MM.1S (cell line): ENCODE measurements at regions not wholly inside any gene's neighbourhood (a gene's known extent, or its start where the extent isn't known, plus 50 kb on each side); places are given as distances from the start of the nearest gene placed in this dataset.

Source experiments
- CTCF ChIP-seq: fragments of 300-600 bp; sonication (generic); IDR thresholded peaks from 2 replicates; pipeline ENCODE4 v1.5.1; 2016; ENCODE audit warnings: antibody characterized with exemption, low read length, mixed read lengths
- EZH2 ChIP-seq: fragments of 300-600 bp; sonication (generic); optimal IDR thresholded peaks from 2 replicates; pipeline ENCODE3; 2017; ENCODE audit warnings: low read depth, mild to moderate bottlenecking, antibody characterized with exemption, low read length, mixed read lengths
- EZH2phosphoT487 ChIP-seq: fragments of 300-600 bp; sonication (generic); IDR thresholded peaks from 2 replicates; pipeline ENCODE4 v1.6.1; 2018; ENCODE audit warnings: antibody characterized with exemption, low read length

DNA sequence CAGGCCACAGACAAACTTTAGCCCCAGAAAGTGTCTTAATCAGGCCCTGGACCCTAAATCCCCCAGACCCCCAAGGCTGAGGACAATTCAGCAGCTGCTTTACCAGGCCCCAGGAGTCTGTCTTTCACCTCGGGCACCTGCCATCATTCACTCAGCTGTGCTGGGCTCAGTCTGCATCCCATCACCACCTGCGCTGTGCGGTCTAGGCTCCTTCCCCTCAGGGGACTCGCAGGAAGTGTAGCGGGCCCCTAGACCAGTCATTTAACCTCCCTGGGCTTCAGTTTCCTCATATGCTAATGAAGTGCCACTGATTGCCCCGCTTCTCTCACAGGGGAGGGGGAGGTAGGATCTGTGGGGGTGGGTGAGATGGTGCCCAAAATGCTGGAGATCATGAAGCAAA, 76.4 kb upstream of the ZMIZ1 start:
- no peak for TF ChIP-seq CTCF
- no peak for TF ChIP-seq EZH2phosphoT487
- TF ChIP-seq EZH2: no peak
